CD8-positive, alpha-beta memory T cell (primary cell): ENCODE measurements at regions not wholly inside any gene's neighbourhood (a gene's known extent, or its start where the extent isn't known, plus 50 kb on each side); places are given as distances from the start of the nearest gene placed in this dataset.

Source experiments
- CTCF ChIA-PET: fragments of 350-600 bp; sonication (Branson Sonifier 250); formaldehyde crosslinking; loops from one replicate; lab custom pipeline; 2021; ENCODE audit warnings: antibody characterized with exemption; lab: Charles Lee
- POLR2A ChIA-PET: fragments of 350-600 bp; sonication (Branson Sonifier 250); formaldehyde crosslinking; loops from one replicate; lab custom pipeline; 2021; ENCODE audit warnings: antibody characterized with exemption; lab: Charles Lee
- DNase-seq, 5 donors: peaks; one replicate each; pipeline versions ENCODE4 v3.0.0 to v3.0.0-alpha.2; 2020 to 2022; ENCODE audit warnings: mixed read lengths in 1 of 5
- H3K27ac ChIP-seq: one replicate; pipeline ENCODE4 v1.7.0; 2013; ENCODE audit warnings: low read depth, mild to moderate bottlenecking, low read length, moderate library complexity
- H3K27me3 ChIP-seq: 2 replicates; pipeline ENCODE4 v1.7.0; 2013; ENCODE audit warnings: low read length, mild to moderate bottlenecking; ENCODE audit not compliant: insufficient read depth, poor library complexity, severe bottlenecking
- H3K36me3 ChIP-seq: 2 replicates; pipeline ENCODE4 v1.7.0; 2013; ENCODE audit warnings: mild to moderate bottlenecking, low read length, moderate library complexity; ENCODE audit not compliant: insufficient read depth
- H3K4me1 ChIP-seq: 2 replicates; pipeline ENCODE4 v1.7.0; 2013; ENCODE audit warnings: mild to moderate bottlenecking, low read length, moderate library complexity; ENCODE audit not compliant: insufficient read depth
- H3K4me3 ChIP-seq: 2 replicates; pipeline ENCODE4 v1.7.0; 2013; ENCODE audit warnings: mild to moderate bottlenecking, low read length
- H3K9me3 ChIP-seq: 2 replicates; pipeline ENCODE4 v1.7.0; 2013; ENCODE audit warnings: mild to moderate bottlenecking, low read length
- H3K27ac Mint-ChIP-seq, 8 donors: one replicate each; pipeline ENCODE4 v1.8.0; 2020 to 2021; ENCODE audit warnings: mixed read lengths in 8 of 8, mild to moderate bottlenecking in 6 of 8, inconsistent platforms in 3 of 8, moderate library complexity in 3 of 8
- H3K27me3 Mint-ChIP-seq, 2 donors: one replicate each; pipeline ENCODE4 v1.8.0; 2020 to 2021; ENCODE audit warnings: mixed read lengths in 2 of 2, mild to moderate bottlenecking in 1 of 2, moderate library complexity in 1 of 2
- H3K36me3 Mint-ChIP-seq, 3 donors: one replicate each; pipeline ENCODE4 v1.8.0; 2020 to 2021; ENCODE audit warnings: mixed read lengths in 3 of 3, inconsistent platforms in 1 of 3, mild to moderate bottlenecking in 1 of 3
- H3K4me1 Mint-ChIP-seq, 3 donors: one replicate each; pipeline ENCODE4 v1.8.0; 2020 to 2021; ENCODE audit warnings: mixed read lengths in 3 of 3, inconsistent platforms in 1 of 3, mild to moderate bottlenecking in 1 of 3
- H3K4me3 Mint-ChIP-seq, 7 donors: one replicate each; pipeline ENCODE4 v1.8.0; 2020 to 2021; ENCODE audit warnings: mixed read lengths in 7 of 7, mild to moderate bottlenecking in 6 of 7, moderate library complexity in 4 of 7, inconsistent platforms in 2 of 7
- H3K9me3 Mint-ChIP-seq, 5 donors: one replicate each; pipeline ENCODE4 v1.8.0; 2020 to 2022; ENCODE audit warnings: mixed read lengths in 5 of 5, mild to moderate bottlenecking in 3 of 5, moderate library complexity in 2 of 5, inconsistent platforms in 1 of 5

DNA sequence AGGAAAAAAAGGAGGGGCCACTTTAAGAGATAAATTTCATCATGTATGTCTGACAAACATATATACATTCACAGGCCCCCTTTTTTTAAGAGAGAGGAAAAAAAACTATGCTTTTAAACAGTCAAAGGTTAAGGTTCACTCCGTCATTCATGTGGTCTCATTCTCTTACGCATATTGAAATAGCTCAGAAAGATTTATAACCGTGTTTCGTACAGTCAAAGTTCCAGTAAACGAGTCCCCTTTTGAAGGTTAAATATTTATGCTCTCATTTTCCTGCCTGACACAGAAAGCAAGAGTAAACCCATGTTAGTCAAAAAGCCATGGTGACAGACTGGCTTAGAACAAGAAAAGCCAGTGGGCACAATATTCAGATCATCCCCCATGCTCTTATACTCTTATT is 248.0 kb upstream of the ARRDC4 start:
- no peak for DNase-seq
- no peak overlapping the region for H3K27ac Mint-ChIP-seq
- H3K4me1 Mint-ChIP-seq, result no peaks in the 10 kb centered on the region
- H3K36me3 ChIP-seq, result no peaks in the 10 kb centered on the region
- no peak overlapping the region for H3K4me3 ChIP-seq
- no peak overlapping the region for H3K4me3 Mint-ChIP-seq
- H3K27me3 ChIP-seq, result no peaks in the 10 kb centered on the region
- no peak overlapping the region for H3K27ac ChIP-seq
- ChIA-PET POLR2A (no interaction called here), CTCF (no interaction called here)
- no peaks in the 10 kb centered on the region for H3K9me3 ChIP-seq
- H3K9me3 Mint-ChIP-seq, result peaks cover 0 to 27% (median 4%) of the 10 kb centered on the region in 5 donors
- H3K4me1 ChIP-seq, result no peaks in the 10 kb centered on the region
- no peaks in the 10 kb centered on the region for H3K36me3 Mint-ChIP-seq
- no peaks in the 10 kb centered on the region for H3K27me3 Mint-ChIP-seq

- Mint-ChIP-seq H3K9me3 (peaks cover 0 to 23% (median 3%) of the 10 kb centered on the region in 5 donors), H3K4me1 (no peaks in the 10 kb centered on the region)
- CTCF ChIA-PET, result no interaction called here
Observed at GRCh38 chr15:97717806-97718205, 242.7 kb upstream of the ARRDC4 start.

GRCh38 chr15:97718509-97718908 is 242.0 kb upstream of the ARRDC4 start:
- Histone ChIP-seq H3K4me3 (no peak overlapping the region), H3K27ac (no peak overlapping the region), H3K36me3 (no peaks in the 10 kb centered on the region), H3K27me3 (no peaks in the 10 kb centered on the region), H3K9me3 (no peaks in the 10 kb centered on the region), H3K4me1 (no peaks in the 10 kb centered on the region)
- ChIA-PET POLR2A (no interaction called here), CTCF (no interaction called here)
- Mint-ChIP-seq H3K9me3 (peaks cover 0 to 27% (median 3%) of the 10 kb centered on the region in 5 donors), H3K4me1 (no peaks in the 10 kb centered on the region), H3K4me3 (no peak overlapping the region), H3K27me3 (no peaks in the 10 kb centered on the region), H3K27ac (no peak overlapping the region), H3K36me3 (peaks cover 0 to 2% (median 0%) of the 10 kb centered on the region in 3 donors)
- DNase-seq, result no peak

More at GRCh38 chr15:97717806-97718205, 242.7 kb upstream of the ARRDC4 start:
- Histone ChIP-seq H3K36me3 (no peaks in the 10 kb centered on the region), H3K27me3 (no peaks in the 10 kb centered on the region), H3K4me3 (no peak overlapping the region), H3K9me3 (no peaks in the 10 kb centered on the region), H3K27ac (no peak overlapping the region), H3K4me1 (no peaks in the 10 kb centered on the region)
- Mint-ChIP-seq H3K4me3 (no peak overlapping the region), H3K27ac (no peak overlapping the region), H3K36me3 (peaks cover 0 to 2% (median 0%) of the 10 kb centered on the region in 3 donors), H3K27me3 (no peaks in the 10 kb centered on the region)
- no peak for DNase-seq
- POLR2A ChIA-PET, result no interaction called here

- no peak for DNase-seq
- Mint-ChIP-seq H3K27ac (no peak overlapping the region), H3K4me1 (no peaks in the 10 kb centered on the region), H3K36me3 (no peaks in the 10 kb centered on the region), H3K9me3 (peaks cover 0 to 7% (median 5%) of the 10 kb centered on the region in 5 donors), H3K4me3 (no peak overlapping the region), H3K27me3 (no peaks in the 10 kb centered on the region)
- CTCF ChIA-PET, result no interaction called here
- Histone ChIP-seq H3K27ac (no peak overlapping the region), H3K36me3 (no peaks in the 10 kb centered on the region), H3K4me1 (no peaks in the 10 kb centered on the region), H3K9me3 (no peaks in the 10 kb centered on the region), H3K27me3 (no peaks in the 10 kb centered on the region), H3K4me3 (no peak overlapping the region)
- POLR2A ChIA-PET, result no interaction called here
Observed at GRCh38 chr15:97728791-97729190, 231.7 kb upstream of the ARRDC4 start.

DNA sequence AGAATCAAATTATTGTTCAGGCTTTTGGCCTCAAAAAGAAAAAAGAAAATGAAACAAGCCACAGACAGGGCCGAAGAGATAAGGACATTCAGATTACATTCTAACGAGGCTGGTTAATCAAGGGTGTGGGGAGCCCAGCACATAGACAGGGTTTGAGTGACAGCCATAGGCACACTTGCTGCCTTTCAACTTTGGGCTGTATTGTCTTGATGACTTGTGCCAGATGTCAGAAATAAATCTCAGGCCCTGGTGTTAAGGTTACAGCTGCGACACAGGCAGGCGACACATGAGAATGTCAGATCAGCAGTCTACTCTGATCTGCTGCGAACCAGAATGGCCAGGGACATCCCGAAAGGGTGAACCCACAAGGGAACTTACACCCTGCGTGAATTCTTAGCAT is 231.2 kb upstream of the ARRDC4 start:
- H3K4me1 Mint-ChIP-seq, result no peaks in the 10 kb centered on the region
- no peak for DNase-seq
- H3K4me3 ChIP-seq, result no peak overlapping the region
- no peaks in the 10 kb centered on the region for H3K4me1 ChIP-seq
- H3K27me3 Mint-ChIP-seq, result no peaks in the 10 kb centered on the region
- peaks cover 0 to 12% (median 5%) of the 10 kb centered on the region in 5 donors for H3K9me3 Mint-ChIP-seq
- H3K27me3 ChIP-seq, result no peaks in the 10 kb centered on the region
- H3K27ac Mint-ChIP-seq, result no peak overlapping the region
- POLR2A ChIA-PET, result no interaction called here
- no peak overlapping the region for H3K27ac ChIP-seq
- H3K9me3 ChIP-seq, result no peaks in the 10 kb centered on the region
- H3K4me3 Mint-ChIP-seq, result no peak overlapping the region
- no peaks in the 10 kb centered on the region for H3K36me3 ChIP-seq
- no peaks in the 10 kb centered on the region for H3K36me3 Mint-ChIP-seq
- CTCF ChIA-PET, result no interaction called here

DNA sequence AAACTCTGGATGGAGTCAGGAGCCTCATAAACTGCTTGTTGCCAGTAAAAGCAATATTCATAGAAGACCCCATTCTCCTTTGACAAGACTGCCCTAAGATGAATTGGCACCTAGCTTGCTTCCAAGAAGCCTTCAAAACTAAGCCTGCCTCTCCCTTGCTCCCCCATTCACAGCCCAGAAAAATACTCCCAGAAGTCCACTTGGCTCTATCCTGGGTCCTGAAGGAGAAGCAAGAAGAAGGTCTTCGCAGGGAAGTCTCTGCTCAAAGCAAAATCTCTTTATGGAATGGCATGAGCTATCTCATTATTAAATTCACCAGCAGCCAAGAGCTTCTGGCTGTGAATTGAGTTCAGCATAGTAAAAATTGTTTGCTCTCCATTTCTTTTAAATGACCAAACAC is 230.2 kb upstream of the ARRDC4 start:
- H3K27me3 ChIP-seq, result no peaks in the 10 kb centered on the region
- no peaks in the 10 kb centered on the region for H3K36me3 ChIP-seq
- Mint-ChIP-seq H3K4me3 (no peak overlapping the region), H3K9me3 (peaks cover 0 to 12% (median 5%) of the 10 kb centered on the region in 5 donors), H3K36me3 (no peaks in the 10 kb centered on the region), H3K27me3 (no peaks in the 10 kb centered on the region), H3K4me1 (no peaks in the 10 kb centered on the region), H3K27ac (no peak overlapping the region)
- no peak overlapping the region for H3K4me3 ChIP-seq
- DNase-seq, result no peak
- POLR2A ChIA-PET, result no interaction called here
- no peak overlapping the region for H3K27ac ChIP-seq
- H3K9me3 ChIP-seq, result no peaks in the 10 kb centered on the region
- H3K4me1 ChIP-seq, result no peaks in the 10 kb centered on the region
- CTCF ChIA-PET, result no interaction called here

- H3K27ac ChIP-seq, result no peak overlapping the region
- H3K9me3 Mint-ChIP-seq, result peaks cover 0 to 14% (median 5%) of the 10 kb centered on the region in 5 donors
- H3K27me3 ChIP-seq, result no peaks in the 10 kb centered on the region
- ChIA-PET POLR2A (no interaction called here), CTCF (no interaction called here)
- no peak overlapping the region for H3K4me3 Mint-ChIP-seq
- no peaks in the 10 kb centered on the region for H3K4me1 Mint-ChIP-seq
- no peaks in the 10 kb centered on the region for H3K9me3 ChIP-seq
- H3K36me3 Mint-ChIP-seq, result no peaks in the 10 kb centered on the region
- no peaks in the 10 kb centered on the region for H3K4me1 ChIP-seq
- DNase-seq, result no peak
- H3K27me3 Mint-ChIP-seq, result no peaks in the 10 kb centered on the region
- H3K27ac Mint-ChIP-seq, result no peak overlapping the region
- no peaks in the 10 kb centered on the region for H3K36me3 ChIP-seq
- no peak overlapping the region for H3K4me3 ChIP-seq
Observed at GRCh38 chr15:97731859-97732258, 228.6 kb upstream of the ARRDC4 start.

GRCh38 chr15:97733373-97733772 is 227.1 kb upstream of the ARRDC4 start:
- Mint-ChIP-seq H3K9me3 (peaks cover 0 to 14% (median 2%) of the 10 kb centered on the region in 5 donors), H3K27ac (no peak overlapping the region), H3K27me3 (no peaks in the 10 kb centered on the region), H3K4me3 (no peak overlapping the region), H3K4me1 (no peaks in the 10 kb centered on the region), H3K36me3 (no peaks in the 10 kb centered on the region)
- Histone ChIP-seq H3K4me1 (no peaks in the 10 kb centered on the region), H3K4me3 (no peak overlapping the region), H3K27me3 (no peaks in the 10 kb centered on the region), H3K9me3 (no peaks in the 10 kb centered on the region), H3K36me3 (no peaks in the 10 kb centered on the region), H3K27ac (no peak overlapping the region)
- no peak for DNase-seq
- ChIA-PET POLR2A (no interaction called here), CTCF (no interaction called here)

DNA sequence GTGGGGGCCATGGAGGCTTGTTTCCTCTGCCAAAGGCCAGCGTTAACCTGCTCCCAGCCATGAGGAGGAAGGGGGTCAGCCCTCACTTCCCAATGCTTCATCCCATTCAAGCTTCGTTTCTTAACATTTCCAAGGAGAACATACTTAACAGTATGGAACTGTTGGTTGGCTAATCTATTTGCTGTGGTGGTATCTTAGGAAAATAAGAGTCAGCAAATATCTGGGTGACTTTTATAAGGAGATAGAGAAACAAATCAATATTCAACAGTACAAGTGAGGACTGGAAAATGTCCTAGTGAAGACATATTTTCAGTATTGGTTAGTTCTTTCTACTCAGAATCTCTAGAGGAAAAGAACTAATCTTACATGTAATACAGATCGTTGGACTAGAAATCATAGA is 223.8 kb upstream of the ARRDC4 start:
- Histone ChIP-seq H3K4me3 (no peak overlapping the region), H3K27ac (no peak overlapping the region), H3K36me3 (no peaks in the 10 kb centered on the region), H3K9me3 (no peaks in the 10 kb centered on the region), H3K27me3 (no peaks in the 10 kb centered on the region), H3K4me1 (no peaks in the 10 kb centered on the region)
- DNase-seq, result no peak
- Mint-ChIP-seq H3K4me1 (no peaks in the 10 kb centered on the region), H3K36me3 (no peaks in the 10 kb centered on the region), H3K27ac (no peak overlapping the region), H3K9me3 (peaks cover 0 to 10% (median 0%) of the 10 kb centered on the region in 5 donors), H3K27me3 (no peaks in the 10 kb centered on the region), H3K4me3 (no peak overlapping the region)
- ChIA-PET CTCF (no interaction called here), POLR2A (no interaction called here)
